Adrenal gland (tissue), 9 donors: ENCODE measurements at regions not wholly inside any gene's neighbourhood (a gene's known extent, or its start where the extent isn't known, plus 50 kb on each side); places are given as distances from the start of the nearest gene placed in this dataset.

Source experiments
- DNase-seq, 7 donors: peaks; one replicate each; pipeline ENCODE4 v3.0.0-alpha.2; 2019 to 2020
- H3K27ac ChIP-seq, 5 donors: fragments of 200-600 bp; sonication (generic) in 4 of 5; 1 replicate in 3 of 5; 2 replicates in 2 of 5; pipeline versions ENCODE4 v1.5.1 to v1.8.0; 2016 to 2020; ENCODE audit warnings: mild to moderate bottlenecking in 1 of 5
- H3K27me3 ChIP-seq: fragments of 200-600 bp; 2 replicates; pipeline ENCODE4 v1.8.0; 2021
- H3K36me3 ChIP-seq, 2 donors: fragments of 200-600 bp; replicated peaks in 1 of 2; 1 replicate in 1 of 2; 2 replicates in 1 of 2; pipeline versions ENCODE4 v1.5.1 to v1.8.0; 2018 to 2022
- H3K4me1 ChIP-seq, 2 donors: fragments of 200-600 bp; replicated peaks in 1 of 2; 1 replicate in 1 of 2; 2 replicates in 1 of 2; pipeline versions ENCODE4 v1.5.1 to v1.8.0; 2018 to 2021
- H3K4me3 ChIP-seq, 4 donors: fragments of 200-600 bp; sonication (generic) in 3 of 4; one replicate each; pipeline ENCODE4 v1.5.1; 2016 to 2018
- H3K9me3 ChIP-seq, 3 donors: fragments of 200-600 bp; sonication (generic) in 1 of 3; replicated peaks in 1 of 3; 1 replicate in 2 of 3; 2 replicates in 1 of 3; pipeline versions ENCODE4 v1.5.1 to v1.8.0; 2016 to 2021
- POLR2A ChIP-seq, 2 donors: fragments of 450-650 bp; IDR thresholded peaks; one replicate each; pipeline ENCODE4 v1.6.1; 2017; ENCODE audit warnings: antibody characterized with exemption in 2 of 2, mild to moderate bottlenecking in 2 of 2, moderate library complexity in 1 of 2
- WGBS, 4 donors: extraction: QIAGEN DNeasy Blood & Tissue Kit in 2 of 4; methylation state at CpG; one replicate each; pipeline versions ENCODE4 v1.1.5 to v1.1.7; 2013 to 2017; 5-methylcytosine and 5-hydroxymethylcytosine counted together
- intact Hi-C, 2 donors: fragments of 100-400 bp; cut with DNase I; formaldehyde crosslinking; loops; one replicate each; pipeline versions ENCODE4 v1.14.1 to v1.15.0; 2022 to 2023
- TF ChIP-seq, protein P1 (sequence below), 6 experiments: fragments of 450-650 bp in 4 of 6; fragments of 200-600 bp in 2 of 6; sonication (generic) in 1 of 6; IDR thresholded peaks; 1 replicate in 5 of 6; 2 replicates in 1 of 6; pipeline versions ENCODE4 v1.5.1 to v1.8.0; 2016 to 2021; ENCODE audit warnings: antibody characterized with exemption in 6 of 6, mild to moderate bottlenecking in 2 of 6, moderate library complexity in 1 of 6
- donor health status: healthy with polysubstance abuse.
- donor health status: Bipolar disorder and iron deficiency.
- donor health status: DM: yes; HTN: yes; CAD: no.
- donor health status: DM: no; HTN: no; CAD: no.
- donor health status: DM: no; HTN: no; CAD: no.

DNA sequence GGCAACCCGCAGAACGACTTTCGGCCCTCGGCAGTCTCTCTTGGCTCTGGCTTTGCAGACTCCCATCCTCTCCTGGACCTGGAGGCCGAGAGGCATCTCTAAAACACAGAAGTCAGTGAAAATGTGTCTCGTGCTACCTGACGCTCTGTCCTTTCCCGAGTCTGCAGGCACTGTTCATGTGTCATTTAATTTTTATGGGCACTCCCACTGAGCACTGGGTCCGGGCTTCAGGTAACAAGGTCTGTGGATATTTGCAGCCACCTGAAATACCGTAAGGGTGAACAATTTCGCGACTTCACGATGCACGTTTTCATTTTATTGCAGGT, 96.8 kb downstream of the GLRX3 start:
- H3K27me3 ChIP-seq: no peaks in the 10 kb centered on the region
- no peak overlapping the region for H3K27ac ChIP-seq
- no peaks in the 10 kb centered on the region for H3K4me1 ChIP-seq
- WGBS, 4 donors: 79 to 86% (median 85%) methylated on average over 14 of the region's 14 CpGs
- H3K9me3 ChIP-seq: no peaks in the 10 kb centered on the region
- H3K36me3 ChIP-seq: no peaks in the 10 kb centered on the region
- no peak overlapping the region for H3K4me3 ChIP-seq
- no peak for DNase-seq
- intact Hi-C loops: no loop called here
- TF ChIP-seq, protein P1, sequence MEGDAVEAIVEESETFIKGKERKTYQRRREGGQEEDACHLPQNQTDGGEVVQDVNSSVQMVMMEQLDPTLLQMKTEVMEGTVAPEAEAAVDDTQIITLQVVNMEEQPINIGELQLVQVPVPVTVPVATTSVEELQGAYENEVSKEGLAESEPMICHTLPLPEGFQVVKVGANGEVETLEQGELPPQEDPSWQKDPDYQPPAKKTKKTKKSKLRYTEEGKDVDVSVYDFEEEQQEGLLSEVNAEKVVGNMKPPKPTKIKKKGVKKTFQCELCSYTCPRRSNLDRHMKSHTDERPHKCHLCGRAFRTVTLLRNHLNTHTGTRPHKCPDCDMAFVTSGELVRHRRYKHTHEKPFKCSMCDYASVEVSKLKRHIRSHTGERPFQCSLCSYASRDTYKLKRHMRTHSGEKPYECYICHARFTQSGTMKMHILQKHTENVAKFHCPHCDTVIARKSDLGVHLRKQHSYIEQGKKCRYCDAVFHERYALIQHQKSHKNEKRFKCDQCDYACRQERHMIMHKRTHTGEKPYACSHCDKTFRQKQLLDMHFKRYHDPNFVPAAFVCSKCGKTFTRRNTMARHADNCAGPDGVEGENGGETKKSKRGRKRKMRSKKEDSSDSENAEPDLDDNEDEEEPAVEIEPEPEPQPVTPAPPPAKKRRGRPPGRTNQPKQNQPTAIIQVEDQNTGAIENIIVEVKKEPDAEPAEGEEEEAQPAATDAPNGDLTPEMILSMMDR (IDR thresholded peaks at IDR 0.05): no peak
- TF ChIP-seq POLR2A (IDR thresholded peaks at IDR 0.05): no peak

DNA sequence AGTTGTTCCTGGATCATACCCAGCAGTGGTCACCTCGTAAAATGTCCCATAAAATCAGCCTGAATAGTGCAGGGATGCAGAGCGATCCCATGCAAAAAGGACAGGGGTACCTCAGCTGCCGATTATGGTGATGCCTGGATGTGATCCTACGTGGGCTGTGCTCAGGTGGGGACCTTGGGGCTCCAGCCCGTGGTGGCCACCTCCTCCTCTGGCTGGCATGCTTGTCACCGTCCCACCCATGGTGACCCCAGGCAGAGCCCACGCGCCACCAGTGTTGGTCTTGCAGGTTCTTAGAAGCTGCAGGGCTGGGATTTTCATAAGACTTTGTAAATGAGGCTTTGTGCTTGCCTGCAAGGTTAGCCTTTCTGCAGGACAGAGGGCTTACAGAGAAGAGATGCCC, 97.2 kb downstream of the GLRX3 start:
- intact Hi-C loops: no loop called here
- Histone ChIP-seq H3K27me3 (no peaks in the 10 kb centered on the region), H3K4me1 (no peaks in the 10 kb centered on the region), H3K36me3 (no peaks in the 10 kb centered on the region), H3K4me3 (no peak overlapping the region), H3K27ac (no peak overlapping the region), H3K9me3 (no peaks in the 10 kb centered on the region)
- TF ChIP-seq, protein P1 (IDR thresholded peaks at IDR 0.05): no peak
- TF ChIP-seq POLR2A (IDR thresholded peaks at IDR 0.05): no peak
- WGBS, 4 donors: 72 to 85% (median 78%) methylated on average over 6 to 8 of the region's 8 CpGs
- peak in 1 of 7 donors; percentile 6 for DNase-seq

DNA sequence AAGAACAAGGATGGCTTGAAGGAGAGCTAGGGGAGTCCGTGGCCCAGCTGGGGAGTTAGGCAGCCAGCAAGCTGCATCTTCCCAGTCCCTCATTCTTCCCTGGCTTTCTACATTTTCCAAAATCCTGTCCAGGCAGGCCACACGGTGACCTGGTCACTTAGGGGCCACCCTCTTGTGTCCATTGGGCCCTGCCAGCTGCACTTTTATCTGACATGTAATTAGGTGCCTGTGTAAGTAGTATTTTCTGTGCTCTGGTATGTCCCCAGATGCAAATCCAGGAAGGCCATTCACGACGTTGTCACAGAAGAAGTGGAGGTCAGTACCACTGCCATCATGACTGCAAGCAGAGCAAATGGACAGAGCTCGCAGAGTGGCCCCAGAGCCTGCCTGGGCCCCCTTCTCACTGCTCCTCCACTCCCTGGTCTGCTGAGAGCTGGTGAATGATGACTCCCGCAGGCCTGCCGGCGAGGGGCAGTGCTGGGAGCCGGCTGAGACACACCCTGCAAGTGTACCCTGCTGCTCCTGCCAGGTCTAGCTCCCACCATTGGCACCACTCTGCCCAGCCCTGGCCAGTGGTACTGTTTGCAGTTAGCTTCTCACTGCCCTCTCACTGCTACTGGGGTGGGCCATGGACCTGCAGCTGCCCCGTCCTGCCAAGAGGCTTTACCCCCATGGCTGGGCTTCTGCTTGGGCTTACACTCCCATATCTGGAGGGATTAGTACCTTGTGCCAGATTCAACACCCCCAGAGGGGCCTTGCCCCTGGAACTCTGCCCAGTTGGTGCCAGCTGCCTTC, 98.2 kb downstream of the GLRX3 start:
- Histone ChIP-seq H3K4me3 (no peak overlapping the region), H3K4me1 (no peaks in the 10 kb centered on the region), H3K27me3 (no peaks in the 10 kb centered on the region), H3K9me3 (no peaks in the 10 kb centered on the region), H3K36me3 (no peaks in the 10 kb centered on the region), H3K27ac (no peak overlapping the region)
- intact Hi-C loops: no loop called here
- peak in 1 of 7 donors; percentile 24 for DNase-seq
- TF ChIP-seq, protein P1 (IDR thresholded peaks at IDR 0.05): no peak
- TF ChIP-seq POLR2A (IDR thresholded peaks at IDR 0.05): no peak
- 61 to 68% (median 65%) methylated on average over 5 to 10 of the region's 10 CpGs for WGBS, 4 donors

DNA sequence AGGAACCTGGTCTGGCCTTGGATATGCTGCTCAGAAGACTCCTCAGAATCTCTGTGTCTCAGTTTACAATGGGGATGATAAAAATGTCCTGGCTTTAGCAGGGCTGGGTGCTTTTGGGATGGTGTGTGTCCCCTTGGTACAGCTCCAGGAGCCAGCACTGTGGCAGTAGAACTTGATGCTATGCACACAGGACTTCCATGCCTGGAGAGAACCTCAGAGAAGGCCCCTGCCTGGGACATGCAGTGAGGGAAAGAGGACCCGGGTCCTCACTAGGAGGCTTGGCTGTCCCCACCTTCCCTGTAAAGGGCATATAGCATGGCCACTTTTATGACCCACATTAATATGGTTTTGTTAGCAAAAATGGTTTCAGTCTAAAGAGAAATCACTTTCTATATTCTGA, 100.5 kb downstream of the GLRX3 start:
- no peak for TF ChIP-seq POLR2A (IDR thresholded peaks at IDR 0.05)
- TF ChIP-seq, protein P1 (IDR thresholded peaks at IDR 0.05): no peak
- no peaks in the 10 kb centered on the region for H3K4me1 ChIP-seq
- no peak overlapping the region for H3K27ac ChIP-seq
- H3K27me3 ChIP-seq: no peaks in the 10 kb centered on the region
- peak in 1 of 7 donors; percentile 9 for DNase-seq
- intact Hi-C loops: no loop called here
- WGBS, 4 donors: 67 to 83% (median 81%) methylated on average over 1 of the region's 1 CpG
- peaks cover 0 to 4% (median 0%) of the 10 kb centered on the region in 3 donors for H3K9me3 ChIP-seq
- no peaks in the 10 kb centered on the region for H3K36me3 ChIP-seq
- H3K4me3 ChIP-seq: no peak overlapping the region
